ENCODE measurements at regions not wholly inside any gene's neighbourhood (a gene's known extent, or its start where the extent isn't known, plus 50 kb on each side); places are given as distances from the start of the nearest gene placed in this dataset.

DNA sequence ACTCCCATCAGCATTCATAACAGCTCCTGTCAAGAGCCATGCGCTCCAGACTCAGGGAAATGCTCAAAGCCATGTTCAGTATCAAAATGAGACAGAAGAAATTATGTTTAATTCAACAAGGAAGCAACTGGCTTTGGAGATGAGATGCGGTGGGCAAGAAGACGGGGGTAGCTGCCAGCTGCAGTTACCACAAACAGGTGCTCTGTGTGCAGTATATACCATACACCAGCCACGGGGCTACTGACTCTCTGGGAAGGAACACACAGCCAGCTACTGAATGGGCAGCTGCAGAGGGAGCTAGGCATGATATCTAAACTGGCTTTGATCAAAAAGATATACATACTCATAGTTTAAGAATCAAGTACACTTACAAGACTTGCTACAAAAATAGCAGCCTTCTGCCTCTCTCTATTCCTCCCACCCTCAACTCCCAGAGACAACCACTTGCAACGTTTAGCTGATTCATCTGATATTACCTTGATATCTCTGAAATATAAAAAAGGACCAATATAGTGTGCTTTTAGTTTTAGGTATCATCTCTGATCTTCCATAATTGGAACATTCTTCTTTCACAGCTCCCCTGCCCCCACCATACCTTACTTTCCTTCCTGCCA is 593.0 kb downstream of the UQCRFS1 start:
- no peaks in the 10 kb centered on the region for H3K36me3 ChIP-seq
- DNase-seq: no peak
- no peak overlapping the region for H3K27ac ChIP-seq
- no peak overlapping the region for H3K9ac ChIP-seq (ENCODE audit: low read depth in 2 of 2, low read length in 2 of 2)
- intact Hi-C loops (cut with DNase I): no loop called here
- no peak overlapping the region for H3K4me3 ChIP-seq
- no peaks in the 10 kb centered on the region for H3K27me3 ChIP-seq
- H3K4me1 ChIP-seq: no peaks in the 10 kb centered on the region
- no peaks in the 10 kb centered on the region for H3K9me3 ChIP-seq
- TF ChIP-seq, protein P1, sequence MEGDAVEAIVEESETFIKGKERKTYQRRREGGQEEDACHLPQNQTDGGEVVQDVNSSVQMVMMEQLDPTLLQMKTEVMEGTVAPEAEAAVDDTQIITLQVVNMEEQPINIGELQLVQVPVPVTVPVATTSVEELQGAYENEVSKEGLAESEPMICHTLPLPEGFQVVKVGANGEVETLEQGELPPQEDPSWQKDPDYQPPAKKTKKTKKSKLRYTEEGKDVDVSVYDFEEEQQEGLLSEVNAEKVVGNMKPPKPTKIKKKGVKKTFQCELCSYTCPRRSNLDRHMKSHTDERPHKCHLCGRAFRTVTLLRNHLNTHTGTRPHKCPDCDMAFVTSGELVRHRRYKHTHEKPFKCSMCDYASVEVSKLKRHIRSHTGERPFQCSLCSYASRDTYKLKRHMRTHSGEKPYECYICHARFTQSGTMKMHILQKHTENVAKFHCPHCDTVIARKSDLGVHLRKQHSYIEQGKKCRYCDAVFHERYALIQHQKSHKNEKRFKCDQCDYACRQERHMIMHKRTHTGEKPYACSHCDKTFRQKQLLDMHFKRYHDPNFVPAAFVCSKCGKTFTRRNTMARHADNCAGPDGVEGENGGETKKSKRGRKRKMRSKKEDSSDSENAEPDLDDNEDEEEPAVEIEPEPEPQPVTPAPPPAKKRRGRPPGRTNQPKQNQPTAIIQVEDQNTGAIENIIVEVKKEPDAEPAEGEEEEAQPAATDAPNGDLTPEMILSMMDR (IDR thresholded peaks at IDR 0.05): no peak

DNA sequence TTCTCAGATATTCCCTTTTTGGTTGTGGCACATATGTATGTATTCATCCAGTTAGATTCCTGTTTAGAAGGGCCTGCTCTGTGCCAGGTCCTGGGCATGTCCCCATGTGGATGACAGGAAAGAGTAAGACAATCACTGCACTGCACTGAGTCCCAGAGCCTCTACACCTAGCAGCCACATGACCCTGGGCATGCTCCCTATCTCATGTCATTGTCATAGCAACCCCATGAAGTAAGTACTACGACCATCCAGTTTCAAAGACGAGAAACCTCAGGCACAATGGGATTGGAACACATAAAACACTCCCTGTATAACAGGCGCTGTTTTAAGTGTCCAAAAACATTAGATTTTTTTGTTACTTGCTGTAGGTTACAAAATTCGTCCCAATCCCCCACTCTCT is 594.4 kb downstream of the UQCRFS1 start:
- no peaks in the 10 kb centered on the region for H3K36me3 ChIP-seq
- no peak for DNase-seq
- TF ChIP-seq, protein P1 (IDR thresholded peaks at IDR 0.05): no peak
- no peaks in the 10 kb centered on the region for H3K9me3 ChIP-seq
- no peaks in the 10 kb centered on the region for H3K27me3 ChIP-seq
- intact Hi-C loops (cut with DNase I): no loop called here
- H3K4me1 ChIP-seq: no peaks in the 10 kb centered on the region
- no peak overlapping the region for H3K9ac ChIP-seq (ENCODE audit: low read depth in 2 of 2, low read length in 2 of 2)
- no peak overlapping the region for H3K4me3 ChIP-seq
- no peak overlapping the region for H3K27ac ChIP-seq

DNA sequence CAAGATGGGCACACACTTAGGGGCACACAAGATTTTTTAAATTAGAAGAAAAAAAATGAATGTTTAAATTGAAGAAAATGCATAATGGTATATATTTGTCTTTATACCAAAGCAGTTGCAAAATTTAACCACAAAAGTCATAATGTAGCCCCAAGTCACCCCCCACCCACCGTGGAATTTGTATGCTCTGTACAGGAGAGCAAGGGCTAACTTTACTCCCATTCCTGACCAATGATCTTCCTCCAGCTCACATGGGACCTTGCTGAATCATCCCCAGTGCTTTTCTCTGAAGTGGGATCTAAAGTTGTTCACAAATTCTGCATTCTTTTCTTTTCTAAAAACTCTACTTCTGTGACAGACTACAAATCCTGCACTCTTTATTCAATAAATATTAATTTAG is 597.0 kb downstream of the UQCRFS1 start:
- DNase-seq: no peak
- Histone ChIP-seq H3K27ac (no peak overlapping the region), H3K4me3 (no peak overlapping the region), H3K27me3 (no peaks in the 10 kb centered on the region), H3K4me1 (no peaks in the 10 kb centered on the region), H3K36me3 (no peaks in the 10 kb centered on the region), H3K9ac (ENCODE audit: low read depth in 2 of 2, low read length in 2 of 2) (no peak overlapping the region), H3K9me3 (no peaks in the 10 kb centered on the region)
- TF ChIP-seq, protein P1 (IDR thresholded peaks at IDR 0.05): no peak
- intact Hi-C loops (cut with DNase I): no loop called here

DNA sequence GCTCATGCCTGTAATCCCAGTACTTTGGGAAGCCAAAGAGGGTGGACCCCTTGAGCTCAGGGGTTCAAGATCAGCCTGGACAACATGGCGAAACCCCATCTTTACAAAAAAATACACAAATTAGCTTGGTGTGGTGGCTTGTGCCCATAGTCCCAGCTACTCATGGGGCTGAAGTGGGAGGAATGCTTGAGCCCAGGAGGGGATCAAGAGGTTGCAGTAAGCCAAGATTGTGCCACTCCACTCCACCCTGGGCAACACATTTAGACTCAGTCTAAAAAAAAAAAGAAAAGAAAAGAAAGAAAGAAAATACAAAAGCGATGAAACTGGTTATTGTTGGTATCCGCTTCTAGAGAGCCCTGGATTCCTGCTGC is 597.4 kb downstream of the UQCRFS1 start:
- no peaks in the 10 kb centered on the region for H3K9me3 ChIP-seq
- H3K9ac ChIP-seq (ENCODE audit: low read depth in 2 of 2, low read length in 2 of 2): no peak overlapping the region
- TF ChIP-seq, protein P1 (IDR thresholded peaks at IDR 0.05): no peak
- no peaks in the 10 kb centered on the region for H3K27me3 ChIP-seq
- no peaks in the 10 kb centered on the region for H3K36me3 ChIP-seq
- H3K4me1 ChIP-seq: no peaks in the 10 kb centered on the region
- intact Hi-C loops (cut with DNase I): no loop called here
- H3K4me3 ChIP-seq: no peak overlapping the region
- no peak overlapping the region for H3K27ac ChIP-seq
- DNase-seq: no peak

DNA sequence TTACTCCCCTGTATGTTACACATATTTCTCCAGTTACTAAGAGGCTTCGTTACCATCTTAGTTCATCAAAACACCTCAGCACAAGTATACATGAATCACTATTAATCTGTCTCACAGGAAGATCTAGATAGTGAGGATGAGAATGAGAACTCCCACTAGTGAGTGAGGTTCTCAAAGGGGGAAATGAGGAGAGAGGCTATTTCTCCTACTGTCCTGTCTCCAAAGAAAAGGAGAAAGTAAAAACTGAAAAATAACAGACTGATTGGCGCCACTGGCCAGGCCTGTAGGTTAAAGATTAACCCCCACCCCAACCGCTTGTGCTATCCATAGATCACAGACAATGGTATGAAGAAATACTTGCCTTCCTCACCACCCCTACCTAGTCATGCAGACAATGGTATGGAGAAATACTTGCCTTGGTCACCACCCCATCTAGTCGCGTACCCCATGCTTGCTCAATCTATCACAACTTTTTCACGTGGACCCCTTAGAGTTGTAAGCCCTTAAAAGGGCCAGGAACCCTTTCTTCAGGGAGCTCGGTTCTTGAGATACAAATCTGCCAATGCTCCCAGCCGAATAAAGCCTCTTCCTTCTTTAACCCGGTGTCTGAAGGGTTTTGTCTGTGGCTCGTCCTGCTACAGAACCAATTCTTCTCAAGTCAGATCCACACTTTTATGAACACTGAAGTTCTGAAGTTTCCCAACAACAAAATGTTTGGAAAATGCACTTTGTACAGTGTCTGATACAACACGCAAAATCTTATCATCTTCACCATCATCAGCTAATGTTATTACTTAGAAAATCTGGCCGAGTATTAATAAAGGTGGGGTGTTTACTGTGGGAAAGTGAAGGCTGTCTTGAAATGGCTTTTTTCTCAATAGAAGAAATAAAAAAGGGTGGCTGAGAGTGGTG is 598.1 kb downstream of the UQCRFS1 start:
- DNase-seq: no peak
- no peak overlapping the region for H3K9ac ChIP-seq (ENCODE audit: low read depth in 2 of 2, low read length in 2 of 2)
- no peak overlapping the region for H3K4me3 ChIP-seq
- no peaks in the 10 kb centered on the region for H3K4me1 ChIP-seq
- intact Hi-C loops (cut with DNase I): no loop called here
- TF ChIP-seq, protein P1 (IDR thresholded peaks at IDR 0.05): no peak
- no peak overlapping the region for H3K27ac ChIP-seq
- no peaks in the 10 kb centered on the region for H3K36me3 ChIP-seq
- H3K9me3 ChIP-seq: no peaks in the 10 kb centered on the region
- H3K27me3 ChIP-seq: no peaks in the 10 kb centered on the region
